Stimulated activated CD8-positive, alpha-beta memory T cell treated with anti-CD3 and anti-CD28 coated beads, Interleukin-15, amount 100 ng/mL, for 24 hours (primary cell): ENCODE measurements at regions not wholly inside any gene's neighbourhood (a gene's known extent, or its start where the extent isn't known, plus 50 kb on each side); places are given as distances from the start of the nearest gene placed in this dataset.

Source experiments
- DNase-seq: peaks from one replicate; pipeline ENCODE4 v3.0.0-alpha.2; 2020; ENCODE audit warnings: low read depth

- DNase-seq, result no peak
Measured at GRCh38 chr22:22420580-22420979, 88.0 kb downstream of the ZNF280B start.

GRCh38 chr22:22421392-22421791 lies 87.2 kb downstream of the ZNF280B start:
- no peak for DNase-seq

- DNase-seq, result peak; percentile 38
Measured at GRCh38 chr22:22422629-22423112, 85.9 kb downstream of the ZNF280B start.

GRCh38 chr22:22423681-22424080 lies 84.9 kb downstream of the ZNF280B start:
- DNase-seq, result no peak

- DNase-seq, result no peak
Measured at GRCh38 chr22:22424210-22424800, 84.2 kb downstream of the ZNF280B start.

GRCh38 chr22:22424956-22425355 lies 83.6 kb downstream of the ZNF280B start:
- DNase-seq, result no peak

GRCh38 chr22:22425356-22425755 lies 83.2 kb downstream of the ZNF280B start:
- no peak for DNase-seq

GRCh38 chr22:22425783-22426624 lies 82.5 kb downstream of the ZNF280B start:
- no peak for DNase-seq

- DNase-seq, result no peak
Measured at GRCh38 chr22:22427542-22428065, 80.9 kb downstream of the ZNF280B start.

- no peak for DNase-seq
Measured at GRCh38 chr22:22428222-22429098, 80.1 kb downstream of the ZNF280B start.

- no peak for DNase-seq
Measured at GRCh38 chr22:22429369-22430108, 79.0 kb downstream of the ZNF280B start.

- DNase-seq, result no peak
Measured at GRCh38 chr22:22430111-22430820, 78.3 kb downstream of the ZNF280B start.

- peak; percentile 21 for DNase-seq
Measured at GRCh38 chr22:22431271-22432220, 77.0 kb downstream of the ZNF280B start.

- DNase-seq, result no peak
Measured at GRCh38 chr22:22432479-22432878, 76.1 kb downstream of the ZNF280B start.

GRCh38 chr22:22432937-22433336 lies 75.6 kb downstream of the ZNF280B start:
- DNase-seq, result no peak

GRCh38 chr22:22433770-22434169 lies 74.8 kb downstream of the ZNF280B start:
- no peak for DNase-seq
